ENCODE measurements at regions not wholly inside any gene's neighbourhood (a gene's known extent, or its start where the extent isn't known, plus 50 kb on each side); places are given as distances from the start of the nearest gene placed in this dataset.
"Not testable (repeated sequence)": the region's sequence is repeated elsewhere in the genome, so short reads cannot be mapped to it uniquely, and the experiment has no call there.

DNA sequence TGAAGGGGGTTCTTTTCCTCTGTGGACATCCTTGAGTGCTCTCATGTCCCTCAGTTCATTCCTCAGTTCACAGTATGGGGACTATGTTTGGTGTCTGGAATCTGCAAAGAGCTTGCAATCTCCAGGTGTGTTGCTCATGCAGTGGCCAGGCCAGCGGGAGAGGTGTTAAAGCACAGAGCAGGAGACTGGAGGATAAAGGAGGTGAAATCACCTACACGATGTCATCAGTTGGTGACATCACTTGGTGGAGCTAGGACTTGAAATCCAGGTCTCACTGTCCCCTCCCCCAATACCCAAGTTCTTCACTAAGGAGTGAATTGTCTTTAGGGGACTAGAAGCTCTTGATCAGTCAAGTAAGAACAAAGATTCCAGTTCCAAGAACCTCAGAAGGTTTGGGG is 197.3 kb upstream of the ZNF618 start:
- ATAC-seq, result no peak
- WGBS, 2 donors, result 76 to 83% methylated on average over 2 of the region's 2 CpGs

GRCh38 chr9:113682297-113682771 is 193.8 kb upstream of the ZNF618 start:
- TF ChIP-seq CTCF (IDR thresholded peaks at IDR 0.05), result peak; percentile 83 to 96 (median 91)
- no peak for TF ChIP-seq POLR2A (IDR thresholded peaks at IDR 0.05)
- Histone ChIP-seq H3K4me3 (no peak overlapping the region), H3K9me3 (no peaks in the 10 kb centered on the region), H3K27me3 (no peaks in the 10 kb centered on the region), H3K27ac (peak overlapping the region in 3 of 4 donors; percentile 6 to 66 (median 16)), H3K36me3 (replicated peaks in 1 of 2; ENCODE audit: insufficient read depth in 1 of 2, low read depth in 2 of 2) (no peaks in the 10 kb centered on the region), H3K4me1 (peaks cover 7% of the 10 kb centered on the region)
- DNase-seq, result peak; percentile 84 to 89 (median 88)
- peak; percentile 90 for ATAC-seq
- WGBS, 2 donors, result 0 to 3% methylated on average over 9 of the region's 9 CpGs
- intact Hi-C loops (cut with DNase I), result no loop called here

More for the DNA sequence above, 197.3 kb upstream of the ZNF618 start:
- Histone ChIP-seq H3K9me3 (no peaks in the 10 kb centered on the region), H3K27ac (no peak overlapping the region), H3K27me3 (no peaks in the 10 kb centered on the region), H3K4me1 (peaks cover 7% of the 10 kb centered on the region), H3K4me3 (no peak overlapping the region), H3K36me3 (replicated peaks in 1 of 2; ENCODE audit: insufficient read depth in 1 of 2, low read depth in 2 of 2) (no peaks in the 10 kb centered on the region)
- DNase-seq, result no peak
- intact Hi-C loops (cut with DNase I), result no loop called here
- TF ChIP-seq POLR2A (IDR thresholded peaks at IDR 0.05) (no peak), CTCF (IDR thresholded peaks at IDR 0.05) (no peak)

GRCh38 chr9:113685636-113686035 is 190.5 kb upstream of the ZNF618 start:
- 72 to 74% methylated on average over 6 of the region's 6 CpGs for WGBS, 2 donors

GRCh38 chr9:113687107-113687679 is 188.9 kb upstream of the ZNF618 start:
- H3K36me3 ChIP-seq (replicated peaks in 1 of 2; ENCODE audit: insufficient read depth in 1 of 2, low read depth in 2 of 2), result no peaks in the 10 kb centered on the region
- intact Hi-C loops (cut with DNase I), result no loop called here
- ATAC-seq, result no peak

More at GRCh38 chr9:113685636-113686035, 190.5 kb upstream of the ZNF618 start:
- H3K36me3 ChIP-seq (replicated peaks in 1 of 2; ENCODE audit: insufficient read depth in 1 of 2, low read depth in 2 of 2); DNase-seq; ATAC-seq; H3K9me3 ChIP-seq; H3K27ac ChIP-seq; H3K4me3 ChIP-seq; intact Hi-C loops (cut with DNase I); H3K27me3 ChIP-seq: not testable (repeated sequence)
- peaks cover 16% of the 10 kb centered on the region for H3K4me1 ChIP-seq

More at GRCh38 chr9:113687107-113687679, 188.9 kb upstream of the ZNF618 start:
- H3K27me3 ChIP-seq, result no peaks in the 10 kb centered on the region
- no peak for TF ChIP-seq POLR2A (IDR thresholded peaks at IDR 0.05)
- TF ChIP-seq CTCF (IDR thresholded peaks at IDR 0.05), result no peak
- no peak overlapping the region for H3K27ac ChIP-seq
- H3K4me1 ChIP-seq, result peaks cover 16% of the 10 kb centered on the region
- H3K4me3 ChIP-seq, result no peak overlapping the region
- 52 to 57% methylated on average over 4 of the region's 4 CpGs for WGBS, 2 donors
- DNase-seq, result no peak
- H3K9me3 ChIP-seq, result no peaks in the 10 kb centered on the region
